Sigmoid colon (tissue), 6 donors: ENCODE measurements at regions not wholly inside any gene's neighbourhood (a gene's known extent, or its start where the extent isn't known, plus 50 kb on each side); places are given as distances from the start of the nearest gene placed in this dataset.
"Not testable (repeated sequence)": the region's sequence is repeated elsewhere in the genome, so short reads cannot be mapped to it uniquely, and the experiment has no call there.

ENCODE experiments used
- DNase-seq: peaks from one replicate; pipeline ENCODE4 v3.0.0-alpha.2; 2019
- H3K27ac ChIP-seq, 4 donors: fragments of 200-600 bp; sonication (generic); one replicate each; pipeline ENCODE4 v1.5.1; 2016 to 2019; ENCODE audit warnings: mild to moderate bottlenecking in 1 of 4
- H3K27me3 ChIP-seq, 3 donors: fragments of 200-600 bp; sonication (generic); one replicate each; pipeline ENCODE4 v1.5.1; 2019; ENCODE audit warnings: mild to moderate bottlenecking in 1 of 3
- H3K36me3 ChIP-seq, 4 donors: fragments of 200-600 bp; sonication (generic); one replicate each; pipeline ENCODE4 v1.5.1; 2016 to 2019
- H3K4me1 ChIP-seq, 4 donors: fragments of 200-600 bp; sonication (generic); one replicate each; pipeline ENCODE4 v1.5.1; 2017 to 2019
- H3K4me3 ChIP-seq, 4 donors: fragments of 200-600 bp; sonication (generic); one replicate each; pipeline ENCODE4 v1.5.1; 2017 to 2019; ENCODE audit warnings: mild to moderate bottlenecking in 2 of 4, moderate library complexity in 1 of 4
- H3K9me3 ChIP-seq, 4 donors: fragments of 200-600 bp in 3 of 4; sonication (generic) in 3 of 4; one replicate each; pipeline versions ENCODE4 v1.5.1 to v1.6.1; 2013 to 2019
- CTCF ChIP-seq, 4 experiments: fragments of 450-650 bp in 3 of 4; fragments of 200-600 bp in 1 of 4; IDR thresholded peaks; one replicate each; pipeline ENCODE4 v1.5.1; 2016 to 2019; ENCODE audit warnings: antibody characterized with exemption in 4 of 4, mild to moderate bottlenecking in 3 of 4, moderate library complexity in 2 of 4
- EP300 ChIP-seq, 4 donors: sonication (generic); formaldehyde crosslinking; IDR thresholded peaks; one replicate each; pipeline ENCODE4 v1.6.1; 2017; ENCODE audit warnings: antibody characterized with exemption in 4 of 4
- POLR2A ChIP-seq, 2 donors: fragments of 450-650 bp; IDR thresholded peaks; one replicate each; pipeline ENCODE4 v1.6.1; 2016; ENCODE audit warnings: antibody characterized with exemption in 2 of 2, mild to moderate bottlenecking in 2 of 2, moderate library complexity in 2 of 2
- POLR2AphosphoS5 ChIP-seq, 4 donors: sonication (generic); formaldehyde crosslinking; IDR thresholded peaks; one replicate each; pipeline ENCODE4 v1.6.1; 2017; ENCODE audit warnings: antibody characterized with exemption in 4 of 4
- WGBS, 2 donors: extraction: QIAGEN DNeasy Blood & Tissue Kit; methylation state at CpG; one replicate each; pipeline ENCODE4 v1.1.7; 2013; 5-methylcytosine and 5-hydroxymethylcytosine counted together
- intact Hi-C: fragments of 100-400 bp; cut with DNase I; formaldehyde crosslinking; loops from one replicate; pipeline ENCODE4 v1.15.1; 2023
- donor health status: healthy with polysubstance abuse.
- donor health status: healthy.

GRCh38 chr10:125592897-125593296 lies 90.1 kb downstream of the TEX36 start:
- DNase-seq = no peak
- Histone ChIP-seq H3K4me1 (no peaks in the 10 kb centered on the region), H3K36me3 (no peaks in the 10 kb centered on the region), H3K9me3 (peaks cover 0 to 5% (median 4%) of the 10 kb centered on the region in 4 donors), H3K27ac (no peak overlapping the region), H3K4me3 (no peak overlapping the region), H3K27me3 (no peaks in the 10 kb centered on the region)
- TF ChIP-seq POLR2A (IDR thresholded peaks at IDR 0.05) = no peak
- no peak for TF ChIP-seq CTCF (IDR thresholded peaks at IDR 0.05)
- TF ChIP-seq POLR2AphosphoS5 (IDR thresholded peaks at IDR 0.05) = no peak
- no peak for TF ChIP-seq EP300 (IDR thresholded peaks at IDR 0.05)
- intact Hi-C loops = no loop called here
- 49 to 70% methylated on average over 2 of the region's 2 CpGs for WGBS, 2 donors

- no peak overlapping the region for H3K4me3 ChIP-seq
- H3K9me3 ChIP-seq = peaks cover 0 to 5% (median 4%) of the 10 kb centered on the region in 4 donors
- 59 to 74% methylated on average over 7 of the region's 7 CpGs for WGBS, 2 donors
- intact Hi-C loops = no loop called here
- TF ChIP-seq POLR2A (IDR thresholded peaks at IDR 0.05) (no peak), POLR2AphosphoS5 (IDR thresholded peaks at IDR 0.05) (no peak), EP300 (IDR thresholded peaks at IDR 0.05) (no peak), CTCF (IDR thresholded peaks at IDR 0.05) (no peak)
- no peaks in the 10 kb centered on the region for H3K36me3 ChIP-seq
- no peak for DNase-seq
- no peaks in the 10 kb centered on the region for H3K4me1 ChIP-seq
- H3K27ac ChIP-seq = no peak overlapping the region
- H3K27me3 ChIP-seq = no peaks in the 10 kb centered on the region
Measured at GRCh38 chr10:125591886-125592285, 91.1 kb downstream of the TEX36 start.

- DNase-seq, H3K9me3 ChIP-seq, H3K27me3 ChIP-seq, H3K4me3 ChIP-seq, H3K27ac ChIP-seq, H3K36me3 ChIP-seq, H3K4me1 ChIP-seq, intact Hi-C loops: not testable (repeated sequence)
- WGBS, 2 donors = 77 to 87% methylated on average over 8 of the region's 8 CpGs
Measured at GRCh38 chr10:125588738-125589137, 94.2 kb downstream of the TEX36 start.

GRCh38 chr10:125584954-125585353 lies 98.0 kb downstream of the TEX36 start:
- no peaks in the 10 kb centered on the region for H3K4me1 ChIP-seq
- intact Hi-C loops = no loop called here
- TF ChIP-seq CTCF (IDR thresholded peaks at IDR 0.05) (no peak), EP300 (IDR thresholded peaks at IDR 0.05) (no peak), POLR2AphosphoS5 (IDR thresholded peaks at IDR 0.05) (no peak)
- no peaks in the 10 kb centered on the region for H3K36me3 ChIP-seq
- H3K27me3 ChIP-seq = no peaks in the 10 kb centered on the region
- H3K9me3 ChIP-seq = no peaks in the 10 kb centered on the region
- 84 to 86% methylated on average over 4 of the region's 4 CpGs for WGBS, 2 donors
- no peak overlapping the region for H3K27ac ChIP-seq
- no peak for DNase-seq
- no peak overlapping the region for H3K4me3 ChIP-seq

- Histone ChIP-seq H3K27ac (no peak overlapping the region), H3K4me1 (peaks cover 0 to 8% (median 3%) of the 10 kb centered on the region in 4 donors), H3K36me3 (no peaks in the 10 kb centered on the region), H3K9me3 (no peaks in the 10 kb centered on the region), H3K4me3 (no peak overlapping the region), H3K27me3 (no peaks in the 10 kb centered on the region)
- no peak for DNase-seq
- 71 to 76% methylated on average over 7 of the region's 7 CpGs for WGBS, 2 donors
- no peak for TF ChIP-seq POLR2A (IDR thresholded peaks at IDR 0.05)
- TF ChIP-seq EP300 (IDR thresholded peaks at IDR 0.05) = no peak
- no peak for TF ChIP-seq POLR2AphosphoS5 (IDR thresholded peaks at IDR 0.05)
- TF ChIP-seq CTCF (IDR thresholded peaks at IDR 0.05) = no peak
- intact Hi-C loops = no loop called here
Measured at GRCh38 chr10:125578658-125579315, 104.2 kb downstream of the TEX36 start.
